T-helper 1 cell treated with Interleukin-12 subunit alpha and Interleukin-12 subunit beta and Interleukin-4 antibody, amounts not matched to agents 30 μg/mL and 1 μg/mL, for 36 hours (primary cell): ENCODE measurements at regions not wholly inside any gene's neighbourhood (a gene's known extent, or its start where the extent isn't known, plus 50 kb on each side); places are given as distances from the start of the nearest gene placed in this dataset.

Experiments
- H3K27ac Mint-ChIP-seq: one replicate; pipeline ENCODE4 v1.8.0; 2021; ENCODE audit warnings: mild to moderate bottlenecking, mixed read lengths
- H3K27me3 Mint-ChIP-seq: one replicate; pipeline ENCODE4 v1.8.0; 2021; ENCODE audit warnings: low read depth, mixed read lengths
- H3K36me3 Mint-ChIP-seq: one replicate; pipeline ENCODE4 v1.8.0; 2021; ENCODE audit warnings: low read depth, mixed read lengths
- H3K4me1 Mint-ChIP-seq: one replicate; pipeline ENCODE4 v1.8.0; 2021; ENCODE audit warnings: low read depth, mixed read lengths
- H3K4me3 Mint-ChIP-seq: one replicate; pipeline ENCODE4 v1.8.0; 2021; ENCODE audit warnings: mild to moderate bottlenecking, moderate library complexity, mixed read lengths
- H3K9me3 Mint-ChIP-seq: one replicate; pipeline ENCODE4 v1.8.0; 2021; ENCODE audit warnings: mixed read lengths

GRCh38 chr3:117489663-117490079 is 780.1 kb downstream of the TUSC7 start:
- H3K27ac Mint-ChIP-seq = no peak overlapping the region
- no peaks in the 10 kb centered on the region for H3K27me3 Mint-ChIP-seq
- H3K4me3 Mint-ChIP-seq = no peak overlapping the region
- H3K36me3 Mint-ChIP-seq = no peaks in the 10 kb centered on the region
- no peaks in the 10 kb centered on the region for H3K9me3 Mint-ChIP-seq
- H3K4me1 Mint-ChIP-seq = no peaks in the 10 kb centered on the region

GRCh38 chr3:117490716-117491115 is 781.1 kb downstream of the TUSC7 start:
- Mint-ChIP-seq H3K36me3 (no peaks in the 10 kb centered on the region), H3K27me3 (no peaks in the 10 kb centered on the region)

GRCh38 chr3:117495620-117496019 is 786.0 kb downstream of the TUSC7 start:
- Mint-ChIP-seq H3K36me3 (no peaks in the 10 kb centered on the region), H3K4me1 (no peaks in the 10 kb centered on the region), H3K27ac (no peak overlapping the region), H3K27me3 (no peaks in the 10 kb centered on the region), H3K9me3 (no peaks in the 10 kb centered on the region), H3K4me3 (no peak overlapping the region)

More at GRCh38 chr3:117490716-117491115, 781.1 kb downstream of the TUSC7 start:
- Mint-ChIP-seq H3K27ac (no peak overlapping the region), H3K4me3 (no peak overlapping the region), H3K4me1 (no peaks in the 10 kb centered on the region), H3K9me3 (no peaks in the 10 kb centered on the region)

- Mint-ChIP-seq H3K4me3 (no peak overlapping the region), H3K9me3 (no peaks in the 10 kb centered on the region), H3K27ac (no peak overlapping the region), H3K27me3 (no peaks in the 10 kb centered on the region), H3K4me1 (no peaks in the 10 kb centered on the region), H3K36me3 (no peaks in the 10 kb centered on the region)
Observed at GRCh38 chr3:117499189-117499870, 789.8 kb downstream of the TUSC7 start.

- H3K4me3 Mint-ChIP-seq = no peak overlapping the region
- no peak overlapping the region for H3K27ac Mint-ChIP-seq
- no peaks in the 10 kb centered on the region for H3K27me3 Mint-ChIP-seq
- no peaks in the 10 kb centered on the region for H3K9me3 Mint-ChIP-seq
- no peaks in the 10 kb centered on the region for H3K36me3 Mint-ChIP-seq
- no peaks in the 10 kb centered on the region for H3K4me1 Mint-ChIP-seq
Observed at GRCh38 chr3:117507958-117508357, 798.4 kb downstream of the TUSC7 start.

GRCh38 chr3:117509858-117510257 is 800.3 kb downstream of the TUSC7 start:
- no peak overlapping the region for H3K4me3 Mint-ChIP-seq
- no peak overlapping the region for H3K27ac Mint-ChIP-seq
- H3K27me3 Mint-ChIP-seq = no peaks in the 10 kb centered on the region

GRCh38 chr3:117510396-117510795 is 800.8 kb downstream of the TUSC7 start:
- Mint-ChIP-seq H3K27me3 (no peaks in the 10 kb centered on the region), H3K36me3 (no peaks in the 10 kb centered on the region), H3K9me3 (no peaks in the 10 kb centered on the region), H3K4me3 (no peak overlapping the region), H3K4me1 (no peaks in the 10 kb centered on the region), H3K27ac (no peak overlapping the region)

More at GRCh38 chr3:117509858-117510257, 800.3 kb downstream of the TUSC7 start:
- H3K9me3 Mint-ChIP-seq = no peaks in the 10 kb centered on the region
- no peaks in the 10 kb centered on the region for H3K4me1 Mint-ChIP-seq
- no peaks in the 10 kb centered on the region for H3K36me3 Mint-ChIP-seq

- no peaks in the 10 kb centered on the region for H3K36me3 Mint-ChIP-seq
- no peaks in the 10 kb centered on the region for H3K9me3 Mint-ChIP-seq
- no peak overlapping the region for H3K27ac Mint-ChIP-seq
- H3K4me1 Mint-ChIP-seq = no peaks in the 10 kb centered on the region
- no peak overlapping the region for H3K4me3 Mint-ChIP-seq
- H3K27me3 Mint-ChIP-seq = no peaks in the 10 kb centered on the region
Observed at GRCh38 chr3:117512975-117513374, 803.4 kb downstream of the TUSC7 start.

DNA sequence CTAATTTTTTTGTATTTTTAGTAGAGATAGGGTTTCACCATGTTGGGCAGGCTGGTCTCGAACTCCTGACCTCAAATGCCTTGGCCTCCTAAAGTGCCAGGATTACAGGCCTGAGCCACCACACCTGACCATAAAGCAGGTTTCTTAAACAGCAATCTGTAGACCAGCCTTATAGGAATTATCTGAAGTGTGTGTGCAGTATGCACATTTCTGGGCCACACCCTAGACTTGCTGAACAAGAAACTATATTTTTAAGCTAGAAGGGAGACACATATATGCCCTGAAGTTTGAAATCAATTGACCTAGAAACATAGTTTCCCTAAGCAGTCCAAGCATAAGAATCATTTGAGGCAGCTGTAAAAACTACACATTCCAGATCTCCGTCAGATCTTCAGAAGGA is 805.7 kb downstream of the TUSC7 start:
- Mint-ChIP-seq H3K27ac (no peak overlapping the region), H3K36me3 (no peaks in the 10 kb centered on the region)

GRCh38 chr3:117518364-117518763 is 808.8 kb downstream of the TUSC7 start:
- Mint-ChIP-seq H3K27ac (no peak overlapping the region), H3K9me3 (no peaks in the 10 kb centered on the region), H3K4me1 (no peaks in the 10 kb centered on the region), H3K27me3 (no peaks in the 10 kb centered on the region), H3K4me3 (no peak overlapping the region), H3K36me3 (no peaks in the 10 kb centered on the region)

More for the DNA sequence above, 805.7 kb downstream of the TUSC7 start:
- no peak overlapping the region for H3K4me3 Mint-ChIP-seq
- H3K4me1 Mint-ChIP-seq = no peaks in the 10 kb centered on the region
- no peaks in the 10 kb centered on the region for H3K27me3 Mint-ChIP-seq
- H3K9me3 Mint-ChIP-seq = no peaks in the 10 kb centered on the region

- Mint-ChIP-seq H3K4me3 (no peak overlapping the region), H3K9me3 (no peaks in the 10 kb centered on the region), H3K4me1 (no peaks in the 10 kb centered on the region), H3K27me3 (no peaks in the 10 kb centered on the region), H3K27ac (no peak overlapping the region), H3K36me3 (no peaks in the 10 kb centered on the region)
Observed at GRCh38 chr3:117519776-117520175, 810.2 kb downstream of the TUSC7 start.

GRCh38 chr3:117520582-117520981 is 811.0 kb downstream of the TUSC7 start:
- H3K27ac Mint-ChIP-seq = no peak overlapping the region
- H3K4me1 Mint-ChIP-seq = no peaks in the 10 kb centered on the region
- no peak overlapping the region for H3K4me3 Mint-ChIP-seq
- no peaks in the 10 kb centered on the region for H3K9me3 Mint-ChIP-seq
- no peaks in the 10 kb centered on the region for H3K36me3 Mint-ChIP-seq
- H3K27me3 Mint-ChIP-seq = no peaks in the 10 kb centered on the region

GRCh38 chr3:117523418-117523817 is 813.8 kb downstream of the TUSC7 start:
- no peak overlapping the region for H3K4me3 Mint-ChIP-seq
- no peak overlapping the region for H3K27ac Mint-ChIP-seq
- H3K4me1 Mint-ChIP-seq = no peaks in the 10 kb centered on the region
- H3K27me3 Mint-ChIP-seq = no peaks in the 10 kb centered on the region
- H3K36me3 Mint-ChIP-seq = no peaks in the 10 kb centered on the region
- no peaks in the 10 kb centered on the region for H3K9me3 Mint-ChIP-seq

DNA sequence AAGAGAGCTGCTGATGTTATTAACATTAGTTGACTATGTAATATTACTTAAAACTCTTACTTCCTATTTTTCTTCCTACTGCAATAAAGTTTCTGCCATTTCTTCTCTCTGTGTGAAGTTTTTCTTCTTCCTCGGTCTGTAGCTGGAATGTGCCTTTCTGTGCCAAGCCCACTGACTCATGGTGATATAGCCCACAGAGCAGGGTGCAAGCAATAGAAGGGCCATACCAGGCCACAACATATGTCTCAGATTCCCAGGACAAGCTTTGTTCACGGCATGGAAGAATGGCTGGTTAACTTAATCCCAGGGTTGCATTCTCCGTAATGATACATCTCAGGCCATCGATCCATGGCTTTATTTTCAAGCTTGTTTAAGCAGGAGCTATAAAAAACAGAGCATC is 815.3 kb downstream of the TUSC7 start:
- H3K4me1 Mint-ChIP-seq = no peaks in the 10 kb centered on the region
- no peaks in the 10 kb centered on the region for H3K36me3 Mint-ChIP-seq
- H3K27me3 Mint-ChIP-seq = no peaks in the 10 kb centered on the region
- H3K27ac Mint-ChIP-seq = no peak overlapping the region
- no peaks in the 10 kb centered on the region for H3K9me3 Mint-ChIP-seq
- no peak overlapping the region for H3K4me3 Mint-ChIP-seq

DNA sequence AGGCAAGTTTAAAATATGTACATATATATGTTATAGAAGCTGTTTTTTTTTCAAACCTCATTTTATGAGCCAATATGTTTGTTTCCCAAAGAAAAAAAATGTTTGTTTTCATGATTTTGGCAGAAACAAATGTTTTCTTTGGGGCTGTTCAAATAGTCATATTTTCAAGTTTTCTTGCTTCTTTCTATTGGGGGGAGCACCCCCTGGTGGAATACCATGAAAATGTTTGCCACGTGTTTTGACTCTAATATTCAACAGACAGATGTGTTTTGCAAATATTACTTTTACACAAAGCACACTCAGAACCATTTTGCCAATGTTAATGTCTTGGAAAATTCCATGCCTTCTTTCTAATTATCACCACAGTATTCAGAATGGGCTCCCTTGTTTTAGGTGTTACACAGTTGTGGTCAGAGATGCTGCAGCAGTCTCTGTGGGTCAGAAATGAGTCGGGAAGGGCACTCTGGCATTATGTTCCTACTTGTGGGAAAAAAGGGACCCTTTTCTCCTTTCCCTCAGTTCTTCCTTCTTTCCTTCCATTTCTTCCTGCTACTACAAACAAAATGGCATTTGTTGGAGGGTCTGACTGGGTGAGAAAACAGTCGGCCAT is 817.0 kb downstream of the TUSC7 start:
- no peaks in the 10 kb centered on the region for H3K27me3 Mint-ChIP-seq
- H3K4me1 Mint-ChIP-seq = no peaks in the 10 kb centered on the region
- no peaks in the 10 kb centered on the region for H3K36me3 Mint-ChIP-seq
- no peak overlapping the region for H3K4me3 Mint-ChIP-seq
- no peak overlapping the region for H3K27ac Mint-ChIP-seq
- H3K9me3 Mint-ChIP-seq = no peaks in the 10 kb centered on the region
